CD4-positive, alpha-beta T cell treated with Interleukin-12 subunit alpha and Interleukin-12 subunit beta, for 1 hour (primary cell): ENCODE measurements at regions not wholly inside any gene's neighbourhood (a gene's known extent, or its start where the extent isn't known, plus 50 kb on each side); places are given as distances from the start of the nearest gene placed in this dataset.
"Not testable (repeated sequence)": the region's sequence is repeated elsewhere in the genome, so short reads cannot be mapped to it uniquely, and the experiment has no call there.

ENCODE experiments used
- DNase-seq: peaks from one replicate; pipeline ENCODE4 v3.0.0-alpha.2; 2020

DNA sequence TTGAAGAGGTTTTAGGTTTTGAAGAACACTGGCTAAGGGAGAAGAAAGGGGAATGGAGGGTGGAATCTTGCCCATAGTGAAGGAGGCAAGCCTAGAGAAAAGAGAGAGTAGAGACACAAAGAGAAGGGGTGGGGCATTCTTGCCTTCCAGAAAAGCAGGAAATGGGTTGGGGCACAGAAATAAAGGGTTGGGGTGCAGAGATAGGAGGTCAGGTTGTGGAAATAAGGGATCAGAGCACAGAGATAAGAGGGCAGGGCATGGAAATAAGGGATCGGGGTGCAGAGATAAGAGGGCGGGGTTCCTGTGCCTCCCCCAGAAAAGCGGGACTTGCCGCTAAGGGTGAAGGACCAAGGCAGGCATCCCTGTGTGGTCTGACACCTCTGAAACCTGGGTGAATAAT is 69.9 kb downstream of the ALG1L2 start:
- DNase-seq: not testable (repeated sequence)

DNA sequence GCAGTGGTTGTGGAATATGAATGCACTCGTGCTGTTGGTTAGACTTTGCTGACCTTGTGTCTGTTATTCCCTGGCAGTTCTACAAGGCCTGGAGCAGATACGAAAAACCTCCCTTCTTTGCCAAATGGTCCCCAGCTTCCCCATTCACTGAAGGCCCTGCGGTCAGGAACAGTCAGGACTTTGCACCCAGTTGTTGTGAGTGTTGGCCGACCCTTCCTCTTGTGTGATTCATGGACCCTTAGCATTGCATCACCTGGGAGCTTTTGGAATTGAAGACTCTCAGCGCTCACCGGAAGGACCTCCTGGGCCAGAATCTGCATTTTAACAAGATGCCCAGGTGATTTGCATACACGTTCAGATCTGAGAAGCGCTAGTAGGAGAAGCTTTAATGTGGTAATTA is 71.6 kb downstream of the ALG1L2 start:
- DNase-seq: not testable (repeated sequence)

- not testable (repeated sequence) for DNase-seq
Measured at GRCh38 chr3:130155464-130155863, 73.8 kb downstream of the ALG1L2 start.

DNA sequence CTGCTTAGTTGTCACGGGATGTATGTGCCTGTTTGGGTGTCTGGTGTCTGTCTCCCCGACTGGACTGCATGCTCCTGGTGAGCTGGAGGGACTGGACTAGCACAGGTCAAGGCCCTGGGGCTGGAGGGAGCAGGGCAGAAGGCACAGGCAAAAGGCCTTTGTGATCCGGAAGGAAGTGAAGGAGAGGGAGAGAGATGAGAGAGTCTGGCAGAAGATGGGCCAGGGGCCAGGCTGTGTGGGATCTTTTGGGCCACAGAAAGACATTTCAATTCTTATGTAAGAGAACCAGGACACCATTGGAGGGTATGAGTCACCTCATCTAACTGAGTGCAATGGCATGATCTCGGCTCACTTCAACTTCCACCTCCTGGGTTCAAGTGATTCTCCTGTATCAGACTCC is 85.2 kb downstream of the ALG1L2 start:
- DNase-seq: not testable (repeated sequence)

GRCh38 chr3:130175195-130175594 is 93.6 kb downstream of the ALG1L2 start:
- not testable (repeated sequence) for DNase-seq

DNA sequence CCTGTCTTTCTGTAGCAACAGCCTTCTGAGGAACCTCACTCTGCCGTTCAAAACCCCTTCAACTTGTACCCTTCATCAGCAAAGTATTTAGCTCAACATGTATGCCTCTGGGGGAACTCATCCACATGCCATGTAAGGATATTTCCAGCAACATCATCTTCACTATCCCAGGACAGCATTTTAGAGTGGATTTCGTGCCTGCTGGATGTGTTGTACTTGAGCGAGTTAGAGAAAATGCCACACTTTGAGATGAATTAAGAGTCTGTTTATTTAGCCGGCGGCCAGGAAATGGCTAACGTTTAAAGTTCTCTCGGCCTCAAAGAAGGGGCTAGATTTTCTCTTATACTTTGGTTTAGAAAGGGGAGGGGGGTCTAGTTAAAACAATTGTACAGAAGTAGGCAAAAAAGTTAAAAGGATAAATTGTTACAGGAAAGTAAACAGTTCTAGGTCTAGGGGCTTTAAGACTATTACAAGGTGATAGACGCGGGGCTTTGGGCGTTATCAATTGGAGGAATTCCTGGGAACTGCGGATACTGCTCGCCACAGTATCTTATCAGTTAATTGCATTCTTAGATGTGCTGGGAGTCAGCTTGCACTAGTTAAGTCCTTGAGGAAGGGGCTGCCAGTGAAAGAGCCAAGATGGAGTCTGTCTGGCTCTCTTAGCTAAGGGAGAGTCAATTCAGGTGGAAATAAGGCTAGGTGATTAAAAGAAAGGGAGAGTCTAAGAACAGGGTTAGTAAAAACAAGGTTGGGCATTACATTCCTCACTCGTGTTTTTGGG is 95.0 kb downstream of the ALG1L2 start:
- DNase-seq: not testable (repeated sequence)

GRCh38 chr3:130178835-130179234 is 97.2 kb downstream of the ALG1L2 start:
- DNase-seq: peak; percentile 11

DNA sequence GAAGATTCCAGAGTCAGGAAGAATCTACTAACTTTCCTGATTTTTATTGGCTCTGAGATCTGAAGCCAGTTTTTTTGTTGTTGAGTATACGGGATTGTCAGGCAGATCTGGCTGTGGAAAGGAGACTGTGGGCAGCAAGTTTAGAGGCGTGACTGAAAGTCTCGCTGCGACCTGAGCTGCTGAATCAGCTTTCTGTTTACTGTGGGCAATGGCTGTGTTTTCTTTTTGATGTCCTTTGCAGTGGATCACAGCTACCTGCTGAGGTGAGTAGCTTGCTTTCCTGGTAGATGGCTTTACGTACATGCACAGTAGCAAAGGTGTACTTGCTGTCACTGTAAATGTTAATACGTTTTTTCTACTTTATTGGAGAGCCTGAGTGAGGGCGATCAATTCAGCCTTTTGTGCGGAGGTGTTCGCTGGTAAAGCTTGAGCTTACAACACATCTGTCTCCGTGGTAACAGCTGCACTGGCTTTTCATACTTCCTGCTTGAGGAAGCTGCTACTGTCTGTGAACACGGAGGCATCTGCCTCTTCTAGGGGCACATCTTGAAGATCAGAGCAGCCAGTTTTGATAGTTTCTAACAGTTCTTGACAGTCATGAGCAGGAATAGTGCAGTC is 97.8 kb downstream of the ALG1L2 start:
- DNase-seq: peak; percentile 71

- not testable (repeated sequence) for DNase-seq
Measured at GRCh38 chr3:130182475-130182874, 100.8 kb downstream of the ALG1L2 start.

DNA sequence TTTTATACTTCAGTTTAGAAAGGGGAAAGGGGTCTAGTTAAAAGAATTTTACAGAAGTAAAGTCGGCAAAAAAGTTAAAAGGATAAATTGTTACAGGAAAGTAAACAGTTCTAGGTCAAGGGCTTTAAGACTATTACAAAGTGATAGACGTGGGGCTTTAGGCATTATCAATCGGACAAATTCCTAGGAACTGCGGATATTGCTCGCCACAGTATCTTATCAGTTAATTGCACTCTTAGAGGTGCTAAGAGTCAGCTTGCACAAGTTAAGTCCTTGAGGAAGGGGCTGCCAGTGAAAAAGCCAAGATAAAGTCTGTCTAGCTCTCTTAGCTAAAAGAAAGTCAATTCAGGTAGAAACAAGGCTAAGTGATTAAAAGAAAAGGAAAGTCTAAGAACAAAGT is 102.1 kb downstream of the ALG1L2 start:
- not testable (repeated sequence) for DNase-seq

- not testable (repeated sequence) for DNase-seq
Measured at GRCh38 chr3:130184152-130185024, 102.8 kb downstream of the ALG1L2 start.

DNA sequence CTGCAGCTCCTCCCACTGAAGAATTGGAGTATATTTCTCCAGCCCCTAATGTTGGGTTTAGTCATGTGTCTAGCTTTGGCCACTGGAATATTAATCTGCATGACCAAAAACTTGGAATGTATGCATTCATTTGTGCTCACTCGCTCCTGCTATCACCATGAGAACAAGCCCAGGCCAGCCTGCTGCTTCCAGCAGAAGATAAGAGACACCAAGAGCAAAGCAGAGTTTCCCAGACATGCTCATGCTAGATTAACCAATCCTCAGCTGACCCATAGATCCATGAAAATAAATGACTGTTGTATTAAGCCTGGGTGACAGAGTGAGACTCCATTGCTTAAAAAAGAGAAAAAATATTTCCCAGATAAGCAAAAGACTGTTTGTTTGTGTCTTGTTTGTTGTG is 119.6 kb downstream of the ALG1L2 start:
- DNase-seq: not testable (repeated sequence)

DNA sequence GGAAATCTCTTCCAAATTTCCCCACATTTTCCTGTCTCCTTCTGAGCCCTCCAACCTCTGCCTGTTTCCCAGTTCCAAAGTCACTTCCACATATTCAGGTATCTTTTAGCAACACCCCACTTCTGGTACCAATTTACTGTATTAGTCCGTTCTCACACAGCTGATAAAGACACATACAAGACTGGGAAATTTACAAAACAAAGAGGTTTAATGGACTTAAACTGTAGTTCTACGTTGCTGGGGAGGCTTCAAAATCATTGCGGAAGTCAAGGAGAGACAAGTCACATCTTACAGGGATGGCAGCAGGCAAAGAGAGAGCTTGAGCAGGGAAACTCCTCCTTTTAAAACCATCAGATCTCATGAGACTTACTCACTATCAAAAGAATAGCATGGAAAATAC is 122.0 kb downstream of the ALG1L2 start:
- DNase-seq: not testable (repeated sequence)

DNA sequence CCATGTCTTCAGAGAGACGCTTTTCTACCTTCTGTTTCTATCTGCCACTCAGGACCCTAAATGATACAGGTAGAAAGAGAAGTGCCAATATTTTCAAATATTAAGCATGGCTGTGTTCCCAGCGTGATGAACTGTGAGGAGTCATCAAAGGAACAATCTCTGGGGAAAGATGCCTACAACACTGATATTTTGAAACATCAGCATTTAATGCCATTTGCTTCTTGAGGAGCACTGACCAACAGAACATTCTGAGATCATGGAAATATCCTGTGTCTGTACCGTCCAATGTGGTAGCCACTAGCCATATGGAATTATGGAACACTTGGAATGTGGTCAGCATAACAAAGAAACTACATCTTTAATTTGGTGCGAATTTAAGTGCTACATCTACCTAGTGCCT is 117.9 kb upstream of the COL6A5 start:
- no peak for DNase-seq

DNA sequence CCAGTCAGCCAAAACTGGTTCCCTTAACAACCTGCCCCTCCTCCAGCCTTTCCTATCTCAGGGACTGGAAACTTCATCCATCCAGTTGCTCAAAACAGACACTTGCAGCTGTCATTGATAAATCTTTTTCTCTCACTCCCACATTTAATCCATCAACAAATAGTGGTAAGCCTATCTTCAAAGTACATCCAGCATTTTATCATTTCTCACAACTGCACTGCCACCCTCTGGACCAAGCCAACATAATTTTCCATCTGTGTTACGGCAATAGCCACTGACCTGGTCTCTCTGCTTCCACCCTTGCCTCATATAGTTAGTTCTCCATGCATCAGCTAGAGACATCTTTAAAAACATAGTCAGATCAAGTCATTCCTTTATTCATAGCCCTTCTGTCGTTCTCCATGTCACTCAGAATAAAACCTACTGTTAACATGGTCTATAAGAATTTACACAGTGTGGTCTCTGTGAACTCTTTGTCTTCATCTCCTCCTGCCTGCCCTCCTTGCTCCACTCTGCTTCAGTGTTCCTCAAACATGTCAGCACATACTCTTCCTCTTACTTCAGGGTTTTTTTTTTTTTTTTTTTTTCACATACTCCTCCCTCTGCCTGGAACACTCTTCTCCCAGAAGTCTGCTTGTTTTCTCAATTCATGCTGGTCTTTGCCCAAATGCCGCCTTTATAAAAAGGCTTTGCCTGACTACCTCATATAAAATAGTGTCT is 102.5 kb upstream of the COL6A5 start:
- peak; percentile 4 for DNase-seq

- no peak for DNase-seq
Measured at GRCh38 chr3:130243808-130244207, 101.7 kb upstream of the COL6A5 start.

GRCh38 chr3:130250982-130251381 is 94.5 kb upstream of the COL6A5 start:
- DNase-seq: no peak

DNA sequence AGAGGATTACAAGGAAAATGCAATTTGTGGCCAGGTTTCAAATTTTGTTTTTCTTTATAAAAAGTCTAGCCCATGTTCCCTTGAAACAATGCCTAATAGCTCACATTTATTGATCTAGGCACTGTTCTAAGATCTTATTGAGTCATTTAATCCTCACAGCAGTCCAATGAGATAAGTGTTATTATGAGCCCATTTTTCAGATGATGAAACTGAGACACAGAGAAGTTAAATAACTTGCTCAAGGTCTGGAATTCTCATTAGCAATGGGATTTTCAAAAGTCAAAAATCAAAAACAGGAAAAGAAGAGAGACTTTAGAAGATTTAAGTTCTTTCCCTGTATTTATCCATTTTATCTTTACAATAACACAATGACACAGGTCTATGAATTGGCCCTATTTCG is 90.0 kb upstream of the COL6A5 start:
- no peak for DNase-seq

GRCh38 chr3:130256821-130257340 is 88.6 kb upstream of the COL6A5 start:
- no peak for DNase-seq

- DNase-seq: no peak
Measured at GRCh38 chr3:130258532-130258952, 86.9 kb upstream of the COL6A5 start.

GRCh38 chr3:130259166-130259874 is 86.2 kb upstream of the COL6A5 start:
- no peak for DNase-seq

- no peak for DNase-seq
Measured at GRCh38 chr3:130260918-130261317, 84.6 kb upstream of the COL6A5 start.
